Retinal pigment epithelial cell (primary cell): ENCODE measurements at regions not wholly inside any gene's neighbourhood (a gene's known extent, or its start where the extent isn't known, plus 50 kb on each side); places are given as distances from the start of the nearest gene placed in this dataset.

Source experiments
- DNase-seq: peaks from one replicate; pipeline ENCODE4 v3.0.0-alpha.2; 2010; ENCODE audit warnings: low read depth
- H3K4me3 ChIP-seq: 2 replicates; pipeline ENCODE4 v1.5.1; 2011; ENCODE audit warnings: mild to moderate bottlenecking, low read length, control low read depth, moderate library complexity
- CTCF ChIP-seq: conservative IDR thresholded peaks from 2 replicates; pipeline ENCODE4 v1.5.1; 2011; ENCODE audit warnings: low read depth, low read length, control low read depth, inconsistent platforms

GRCh38 chr1:221840511-221841243 lies 98.8 kb upstream of the DUSP10 start:
- TF ChIP-seq CTCF = no peak
- H3K4me3 ChIP-seq = no peak overlapping the region
- DNase-seq = no peak

- peak; percentile 74 for DNase-seq
- H3K4me3 ChIP-seq = no peak overlapping the region
- TF ChIP-seq CTCF = no peak
Measured at GRCh38 chr1:221839782-221840395, 98.0 kb upstream of the DUSP10 start.

- TF ChIP-seq CTCF = no peak
- DNase-seq = no peak
Measured at GRCh38 chr1:221839321-221839720, 97.4 kb upstream of the DUSP10 start.

GRCh38 chr1:221837896-221838295 lies 96.0 kb upstream of the DUSP10 start:
- H3K4me3 ChIP-seq = no peak overlapping the region
- no peak for TF ChIP-seq CTCF
- no peak for DNase-seq

More at GRCh38 chr1:221839321-221839720, 97.4 kb upstream of the DUSP10 start:
- H3K4me3 ChIP-seq = no peak overlapping the region

- no peak for TF ChIP-seq CTCF
Measured at GRCh38 chr1:221834698-221835513, 93.0 kb upstream of the DUSP10 start.

GRCh38 chr1:221832617-221833016 lies 90.7 kb upstream of the DUSP10 start:
- DNase-seq = no peak
- H3K4me3 ChIP-seq = no peak overlapping the region
- TF ChIP-seq CTCF = no peak

More at GRCh38 chr1:221834698-221835513, 93.0 kb upstream of the DUSP10 start:
- no peak overlapping the region for H3K4me3 ChIP-seq
- DNase-seq = no peak

- TF ChIP-seq CTCF = no peak
Measured at GRCh38 chr1:221832151-221832550, 90.3 kb upstream of the DUSP10 start.

More at GRCh38 chr1:221832151-221832550, 90.3 kb upstream of the DUSP10 start:
- H3K4me3 ChIP-seq = no peak overlapping the region
- DNase-seq = peak; percentile 22
